ENCODE measurements at regions not wholly inside any gene's neighbourhood (a gene's known extent, or its start where the extent isn't known, plus 50 kb on each side); places are given as distances from the start of the nearest gene placed in this dataset.

DNA sequence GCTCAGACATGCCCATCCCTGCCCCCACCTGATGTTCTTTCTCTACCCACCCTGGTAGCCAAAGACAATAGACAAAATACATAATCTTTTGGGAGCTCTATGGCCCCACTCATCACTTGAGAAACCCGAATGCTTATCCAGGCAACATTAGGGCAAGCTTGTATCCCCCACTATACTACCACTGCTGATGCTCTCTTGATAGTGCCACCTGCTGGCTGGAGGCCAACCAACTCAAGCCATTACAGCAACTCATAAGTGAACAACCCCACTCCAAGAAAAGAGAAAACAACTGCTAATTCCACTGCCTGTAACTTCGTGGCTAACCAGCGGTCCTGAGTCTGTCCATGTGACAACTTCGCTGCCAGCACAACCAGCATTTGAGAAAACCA lies 342.5 kb upstream of the TGFBR2 start:
- Histone ChIP-seq H3K56ac (replicated peaks; ENCODE audit: insufficient read length, low read depth, low read length) (no peak overlapping the region), H4K20me1 (replicated peaks in 1 of 2; ENCODE audit: control insufficient read depth in 1 of 2, insufficient read depth in 2 of 2, low read length in 2 of 2) (no peaks in the 10 kb centered on the region), H2BK12ac (ENCODE audit: low read depth, low read length) (no peak overlapping the region), H4K5ac (ENCODE audit: insufficient read length, low read depth, low read length) (no peak overlapping the region), H4K91ac (replicated peaks; ENCODE audit: insufficient read length, low read length) (no peak overlapping the region), H3K18ac (ENCODE audit: extremely low read depth, low read length) (no peak overlapping the region), H3K9me3 (ENCODE audit: insufficient read depth in 2 of 2, low read depth in 1 of 2, low read length in 1 of 2) (0 out of 4 replicates have a peak, but pooled peaks cover 0 to 2% of the 10 kb centered on the region in 2 experiments), H2AK5ac (ENCODE audit: low read depth, low read length) (no peak overlapping the region), H2BK15ac (ENCODE audit: low read length) (no peak overlapping the region), H2BK20ac (ENCODE audit: low read length) (no peak overlapping the region), H3K14ac (ENCODE audit: insufficient read length) (no peak overlapping the region), H2BK120ac (replicated peaks; ENCODE audit: low read depth, low read length) (no peak overlapping the region), H3K27ac (ENCODE audit: low read depth, low read length) (no peak overlapping the region), H2BK5ac (ENCODE audit: low read depth, low read length) (no peak overlapping the region), H3K23ac (ENCODE audit: insufficient read length) (no peak overlapping the region), H3K79me1 (ENCODE audit: low read depth, low read length) (no peaks in the 10 kb centered on the region), H3K79me2 (ENCODE audit: control insufficient read depth in 1 of 2, insufficient read depth in 2 of 2, low read length in 2 of 2) (no peaks in the 10 kb centered on the region), H3K4me2 (ENCODE audit: insufficient read depth in 1 of 2, low read depth in 2 of 2, low read length in 2 of 2) (no peak overlapping the region), H3K4me3 (ENCODE audit: extremely low read depth in 1 of 4, insufficient read depth in 2 of 4, low read depth in 3 of 4, low read length in 4 of 4) (no peak overlapping the region), H3K4ac (replicated peaks; ENCODE audit: insufficient read length, low read depth, low read length) (no peak overlapping the region), H2AFZ (ENCODE audit: low read length) (no peak overlapping the region), H3K36me3 (ENCODE audit: control insufficient read depth in 2 of 4, insufficient read depth in 4 of 4, low read length in 3 of 4) (no peaks in the 10 kb centered on the region), H3K27me3 (replicated peaks in 1 of 4; ENCODE audit: control insufficient read depth in 3 of 4, extremely low read depth in 1 of 4, insufficient read depth in 3 of 4, low read length in 3 of 4) (no peaks in the 10 kb centered on the region), H3K4me1 (replicated peaks in 1 of 4; ENCODE audit: control insufficient read depth in 3 of 4, insufficient read depth in 4 of 4, low read length in 3 of 4) (peaks cover 0 to 8% (median 7%) of the 10 kb centered on the region in 4 experiments; a peak in 4 of 7 replicates), H3K9ac (replicated peaks in 1 of 4; ENCODE audit: extremely low read depth in 1 of 4, low read depth in 3 of 4, low read length in 3 of 4) (no peak overlapping the region), H3K23me2 (ENCODE audit: low read depth, low read length) (no peaks in the 10 kb centered on the region; the same call in 1 of the 2 replicates), H4K8ac (ENCODE audit: extremely low read depth, insufficient read depth, low read length) (no peak overlapping the region)
- no peak for DNase-seq (ENCODE audit: low read depth in 1 of 2, low spot score in 2 of 2)
- POLR2A ChIA-PET (ENCODE audit: partially characterized antibody), result no interaction called here
- no peak for FAIRE-seq
- WGBS, 2 experiments (ENCODE audit: extremely low coverage in 1 of 2, insufficient coverage in 1 of 2, insufficient read length in 1 of 2, insufficient replicate concordance in 2 of 2, low coverage in 1 of 2, low lambda C conversion rate in 2 of 2, missing lambda C conversion rate in 1 of 2), result 92% methylated on average over 4 of the region's 4 CpGs; no CpG with 5 or more reads in 1 of the 2 experiments
- CTCF ChIA-PET (ENCODE audit: partially characterized antibody), result interaction anchor here (0.7 to 3.9 kb wide), 5 partner anchors 12 to 441 kb away, joined by 3 to 17 read pairs (median 4); no protein-coding TSS in a partner anchor
- no peak for TF ChIP-seq SIN3A (conservative IDR thresholded peaks at IDR 0.05 in 1 of 2, IDR thresholded peaks at IDR 0.05 in 1 of 2; ENCODE audit: low read depth in 1 of 2, low read length in 2 of 2)
- TF ChIP-seq, protein P1, sequence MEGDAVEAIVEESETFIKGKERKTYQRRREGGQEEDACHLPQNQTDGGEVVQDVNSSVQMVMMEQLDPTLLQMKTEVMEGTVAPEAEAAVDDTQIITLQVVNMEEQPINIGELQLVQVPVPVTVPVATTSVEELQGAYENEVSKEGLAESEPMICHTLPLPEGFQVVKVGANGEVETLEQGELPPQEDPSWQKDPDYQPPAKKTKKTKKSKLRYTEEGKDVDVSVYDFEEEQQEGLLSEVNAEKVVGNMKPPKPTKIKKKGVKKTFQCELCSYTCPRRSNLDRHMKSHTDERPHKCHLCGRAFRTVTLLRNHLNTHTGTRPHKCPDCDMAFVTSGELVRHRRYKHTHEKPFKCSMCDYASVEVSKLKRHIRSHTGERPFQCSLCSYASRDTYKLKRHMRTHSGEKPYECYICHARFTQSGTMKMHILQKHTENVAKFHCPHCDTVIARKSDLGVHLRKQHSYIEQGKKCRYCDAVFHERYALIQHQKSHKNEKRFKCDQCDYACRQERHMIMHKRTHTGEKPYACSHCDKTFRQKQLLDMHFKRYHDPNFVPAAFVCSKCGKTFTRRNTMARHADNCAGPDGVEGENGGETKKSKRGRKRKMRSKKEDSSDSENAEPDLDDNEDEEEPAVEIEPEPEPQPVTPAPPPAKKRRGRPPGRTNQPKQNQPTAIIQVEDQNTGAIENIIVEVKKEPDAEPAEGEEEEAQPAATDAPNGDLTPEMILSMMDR (IDR thresholded peaks at IDR 0.05; ENCODE audit: control extremely low read depth in 1 of 3, insufficient read depth in 1 of 3, low read depth in 1 of 3, low read length in 3 of 3), result peak in 2 of 3 experiments; percentile 4 to 18; a peak in 2 of 4 replicates
